ENCODE measurements at regions not wholly inside any gene's neighbourhood (a gene's known extent, or its start where the extent isn't known, plus 50 kb on each side); places are given as distances from the start of the nearest gene placed in this dataset.

GRCh38 chr4:116438981-116439729 lies 646.2 kb downstream of the TRAM1L1 start:
- TF ChIP-seq, protein P1, sequence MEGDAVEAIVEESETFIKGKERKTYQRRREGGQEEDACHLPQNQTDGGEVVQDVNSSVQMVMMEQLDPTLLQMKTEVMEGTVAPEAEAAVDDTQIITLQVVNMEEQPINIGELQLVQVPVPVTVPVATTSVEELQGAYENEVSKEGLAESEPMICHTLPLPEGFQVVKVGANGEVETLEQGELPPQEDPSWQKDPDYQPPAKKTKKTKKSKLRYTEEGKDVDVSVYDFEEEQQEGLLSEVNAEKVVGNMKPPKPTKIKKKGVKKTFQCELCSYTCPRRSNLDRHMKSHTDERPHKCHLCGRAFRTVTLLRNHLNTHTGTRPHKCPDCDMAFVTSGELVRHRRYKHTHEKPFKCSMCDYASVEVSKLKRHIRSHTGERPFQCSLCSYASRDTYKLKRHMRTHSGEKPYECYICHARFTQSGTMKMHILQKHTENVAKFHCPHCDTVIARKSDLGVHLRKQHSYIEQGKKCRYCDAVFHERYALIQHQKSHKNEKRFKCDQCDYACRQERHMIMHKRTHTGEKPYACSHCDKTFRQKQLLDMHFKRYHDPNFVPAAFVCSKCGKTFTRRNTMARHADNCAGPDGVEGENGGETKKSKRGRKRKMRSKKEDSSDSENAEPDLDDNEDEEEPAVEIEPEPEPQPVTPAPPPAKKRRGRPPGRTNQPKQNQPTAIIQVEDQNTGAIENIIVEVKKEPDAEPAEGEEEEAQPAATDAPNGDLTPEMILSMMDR (IDR thresholded peaks at IDR 0.05), result no peak
- TF ChIP-seq POLR2A (IDR thresholded peaks at IDR 0.05), result no peak
